HCEC 1CT (cell line): ENCODE measurements at regions not wholly inside any gene's neighbourhood (a gene's known extent, or its start where the extent isn't known, plus 50 kb on each side); places are given as distances from the start of the nearest gene placed in this dataset.

Experiments used
- DNase-seq: peaks from one replicate; pipeline ENCODE4 v3.0.0-alpha.2; 2017

DNA sequence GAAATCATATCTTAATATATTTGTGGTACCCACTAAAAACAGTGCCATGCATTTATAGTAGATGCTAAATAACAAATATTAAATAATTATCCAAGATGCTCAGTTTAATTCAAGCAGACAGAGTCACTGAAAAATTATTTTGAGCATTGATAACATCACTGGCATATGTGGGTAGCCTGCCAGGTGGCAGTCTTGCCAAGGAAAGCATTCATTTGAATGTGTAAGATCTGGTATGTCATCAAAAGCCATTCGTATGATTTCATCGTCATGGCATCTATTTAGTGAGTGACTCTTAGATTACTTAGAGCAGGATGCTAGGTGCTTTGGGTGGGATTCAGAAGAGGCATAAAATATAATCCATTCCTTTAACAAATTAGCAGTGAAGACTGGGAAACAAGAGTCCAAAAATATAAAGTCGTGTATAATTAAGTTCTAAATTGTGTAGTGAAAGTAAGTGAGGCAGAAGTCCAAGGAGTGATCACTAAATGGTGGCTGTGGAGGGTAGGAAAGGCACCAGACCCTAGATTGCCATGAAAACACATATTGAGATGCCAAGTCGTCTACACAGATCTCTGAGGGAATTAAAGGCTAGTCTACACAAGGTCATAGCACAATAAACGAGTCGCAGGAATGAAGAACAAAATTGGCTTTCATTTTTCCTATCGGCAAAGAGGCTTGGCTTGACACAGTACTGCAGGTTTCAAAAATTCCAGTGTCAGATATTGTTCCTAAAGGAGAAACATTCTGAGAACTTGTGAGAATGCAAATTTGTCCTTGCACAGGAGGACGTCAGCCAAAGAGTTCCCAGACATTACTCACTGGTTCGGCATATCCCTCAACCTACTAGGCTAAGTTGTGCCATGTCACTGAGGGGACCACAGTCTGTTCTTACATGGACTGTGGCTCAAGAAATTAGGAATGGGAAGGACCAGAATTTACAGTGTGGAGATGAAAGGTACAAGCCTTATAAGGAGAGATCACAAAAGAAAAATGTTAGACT is 130.8 kb downstream of the LYPLAL1 start:
- DNase-seq = peak; percentile 57

DNA sequence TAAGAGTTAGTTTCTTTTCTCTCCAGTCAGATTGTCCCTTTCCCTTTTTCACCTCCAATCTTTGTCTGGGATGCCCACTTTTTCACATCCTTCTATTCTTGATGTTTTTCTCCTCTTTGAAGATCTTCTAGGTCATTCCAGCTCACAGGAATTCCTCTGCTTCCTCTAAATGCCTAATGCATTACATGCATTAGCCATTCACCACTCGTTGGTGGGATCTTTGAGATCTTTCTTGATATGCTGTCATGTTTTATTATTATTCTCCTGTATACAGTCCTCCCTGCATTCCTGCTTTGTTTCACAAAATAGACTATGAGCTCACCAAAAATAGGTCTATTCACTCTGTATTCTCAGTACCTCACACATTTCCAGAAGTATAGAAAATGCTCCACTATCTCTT is 129.0 kb downstream of the LYPLAL1 start:
- no peak for DNase-seq

DNA sequence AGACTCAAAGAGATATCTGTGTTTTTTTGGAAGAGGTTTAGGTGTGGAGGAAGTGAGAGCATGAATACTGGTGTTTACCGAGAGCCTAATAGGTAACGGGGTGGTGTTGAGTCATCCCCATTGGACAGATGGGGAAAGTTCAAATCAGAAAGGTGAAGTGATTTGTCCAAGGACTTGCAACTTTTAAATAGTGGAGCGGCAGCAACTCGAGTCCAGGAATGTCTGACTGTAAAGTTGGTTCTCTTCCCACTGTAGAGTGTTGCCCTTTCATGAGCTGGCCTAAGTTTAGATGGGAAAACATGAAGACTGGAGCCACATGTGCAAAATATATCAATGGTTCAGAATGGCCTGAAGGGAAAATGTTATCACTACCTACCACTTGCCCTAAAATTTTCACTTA is 125.7 kb downstream of the LYPLAL1 start:
- DNase-seq = no peak

DNA sequence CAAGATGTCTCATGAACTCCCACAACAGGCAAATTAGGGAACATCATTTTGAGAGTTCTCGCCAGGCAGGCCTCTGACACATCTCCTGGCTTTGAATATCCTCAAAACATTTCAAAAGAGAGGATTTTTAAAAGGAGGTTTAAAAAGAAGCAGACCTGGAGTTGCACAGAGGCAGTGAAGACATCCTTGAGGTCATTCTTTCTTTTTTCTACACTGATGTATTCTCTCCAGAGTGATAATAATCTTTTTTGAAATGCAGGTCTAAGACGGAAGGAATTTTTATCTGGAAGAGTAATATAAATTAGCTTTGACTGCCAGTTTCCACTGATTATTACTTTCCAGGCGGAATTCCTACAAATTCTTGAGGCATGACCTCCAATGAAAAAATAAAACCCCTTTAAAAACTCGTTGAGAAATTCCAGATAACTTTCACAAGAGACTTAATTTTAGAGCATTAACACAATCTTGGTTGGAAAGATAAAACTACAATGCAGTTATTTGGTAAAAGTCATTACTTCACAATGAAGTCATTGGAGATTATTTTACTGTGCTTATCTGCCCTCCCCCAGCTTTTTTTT is 125.0 kb downstream of the LYPLAL1 start:
- no peak for DNase-seq

DNA sequence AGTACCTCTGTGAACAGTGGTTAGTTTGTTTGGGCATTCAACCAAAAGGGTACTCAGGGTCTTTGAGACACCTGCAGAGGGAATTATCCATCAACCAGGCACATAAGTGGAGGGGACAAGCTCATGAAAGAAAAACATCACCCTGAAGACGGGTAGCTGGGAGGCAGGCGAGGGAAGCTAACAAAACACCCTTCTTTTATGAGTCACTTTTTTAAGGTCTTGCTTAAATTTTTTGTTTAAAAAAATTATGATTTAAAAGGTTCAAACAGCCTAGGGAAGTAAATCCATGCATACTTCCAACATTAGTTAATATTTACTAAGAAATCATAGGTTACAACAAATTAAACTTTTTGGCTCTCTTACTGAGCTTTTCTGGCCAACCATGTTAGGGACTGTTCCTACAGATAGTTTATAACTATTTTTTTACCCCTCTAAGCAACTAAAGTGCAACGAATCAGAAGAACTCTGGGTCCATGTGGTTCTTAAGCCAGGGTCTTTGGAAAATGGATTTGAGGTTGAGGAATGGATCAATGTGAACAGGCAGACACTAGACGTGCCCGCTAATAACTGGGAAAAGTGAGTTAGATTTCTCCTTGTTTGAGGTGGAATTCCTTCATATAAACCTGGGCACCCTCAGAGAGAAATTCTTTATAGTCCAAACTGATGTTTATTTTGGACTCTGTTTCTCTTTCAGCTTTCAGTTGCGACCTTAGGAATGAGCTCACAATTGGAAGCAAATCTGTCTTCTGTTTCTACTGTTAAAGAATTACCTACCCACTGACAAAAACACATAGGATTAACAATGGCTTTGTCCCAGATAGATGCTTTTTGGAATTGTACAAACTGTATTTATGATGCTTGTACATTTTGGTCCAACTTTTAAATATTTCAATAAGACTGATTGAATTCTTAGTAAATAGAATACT is 123.0 kb downstream of the LYPLAL1 start:
- peak; percentile 17 for DNase-seq

DNA sequence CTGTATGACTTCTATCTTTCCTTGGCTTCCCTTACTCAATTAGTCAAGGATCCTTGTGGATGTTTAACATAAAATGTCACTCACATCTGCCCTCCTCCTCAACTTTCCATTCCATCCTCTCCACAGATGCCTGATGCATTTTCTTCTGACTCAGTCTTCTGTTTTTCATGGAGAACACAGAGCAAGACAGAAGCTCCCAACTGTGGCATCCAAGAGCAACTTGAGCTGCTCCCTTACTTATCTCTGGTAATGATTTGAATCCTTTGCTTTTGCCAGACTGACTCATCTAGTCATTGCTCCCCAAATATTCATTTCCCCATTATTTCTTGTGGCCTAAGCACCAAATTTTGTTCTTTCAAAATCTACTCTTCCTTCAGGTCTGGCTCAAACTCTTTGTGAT is 120.6 kb downstream of the LYPLAL1 start:
- peak; percentile 40 for DNase-seq

DNA sequence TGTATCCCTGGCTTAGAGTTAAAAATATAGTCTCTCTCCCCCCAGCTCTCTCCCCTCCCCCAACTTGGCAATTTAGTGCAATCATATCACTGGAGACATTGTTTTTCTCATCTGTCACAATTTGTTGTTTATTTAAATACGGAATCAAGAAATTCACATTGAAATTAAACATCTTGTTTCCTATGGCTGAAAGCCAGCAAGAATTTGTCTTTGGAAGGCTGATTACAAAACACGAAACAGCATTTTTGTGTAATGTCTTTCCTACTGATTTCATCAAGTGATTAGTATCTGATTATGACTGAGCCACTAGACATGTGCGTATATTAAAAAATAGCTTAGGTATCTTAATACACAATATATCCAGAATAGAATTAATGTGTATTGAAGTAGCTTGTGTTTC is 119.7 kb downstream of the LYPLAL1 start:
- peak; percentile 15 for DNase-seq

DNA sequence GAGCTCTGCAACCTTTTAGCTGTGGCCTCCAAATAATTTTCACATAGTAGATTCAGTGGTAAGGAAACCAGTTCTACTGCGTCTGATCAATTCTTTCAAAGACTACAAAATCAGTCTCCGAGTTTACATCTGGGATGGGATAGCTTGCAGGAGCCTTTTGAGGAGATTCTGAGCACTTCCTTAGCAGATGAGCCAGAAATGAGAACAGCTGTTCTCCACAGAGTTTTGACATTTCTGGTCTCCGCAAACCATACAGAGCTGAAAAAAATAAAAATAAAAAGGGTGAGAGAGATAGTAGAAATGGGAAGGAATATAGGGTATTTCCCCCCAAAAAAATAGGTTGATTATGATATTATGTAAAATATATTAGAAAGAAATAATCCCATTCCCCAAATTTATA is 119.3 kb downstream of the LYPLAL1 start:
- DNase-seq = no peak

DNA sequence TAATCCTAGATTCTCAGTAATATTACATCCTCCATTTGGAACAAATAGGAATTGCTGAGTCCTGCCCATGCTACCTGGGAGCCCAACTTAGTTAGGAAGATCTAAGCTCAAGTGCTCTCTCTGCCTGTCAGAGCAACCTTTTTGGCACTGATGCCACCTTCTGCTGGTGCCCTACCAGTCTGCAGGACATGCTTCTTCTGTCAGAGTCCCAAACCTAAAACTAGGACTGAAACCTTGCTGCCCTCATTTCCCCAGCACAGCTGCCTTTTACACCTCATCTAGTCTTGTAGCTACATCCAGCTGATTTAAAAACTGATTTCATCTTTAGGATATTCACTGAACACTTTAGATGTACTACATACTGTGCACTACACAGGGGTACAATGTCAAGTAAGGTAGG is 118.7 kb downstream of the LYPLAL1 start:
- no peak for DNase-seq

DNA sequence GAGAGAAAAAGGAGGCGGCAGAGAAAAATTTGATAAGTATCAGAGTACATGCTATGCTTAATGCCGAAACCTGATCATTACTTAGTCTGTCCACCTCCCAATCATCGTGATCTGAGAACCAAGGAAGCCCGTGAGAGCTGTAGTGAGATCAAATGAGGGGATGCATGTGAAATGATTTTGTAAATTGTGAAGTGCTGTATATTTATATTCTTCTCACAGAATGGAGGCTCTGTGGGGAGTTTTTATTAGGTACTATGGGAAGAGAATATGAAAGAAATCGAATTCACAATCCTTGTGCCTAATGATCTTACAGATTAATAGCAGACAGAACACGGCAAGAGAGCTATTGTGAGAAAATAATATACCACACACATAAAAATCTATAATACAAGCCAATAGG is 115.5 kb downstream of the LYPLAL1 start:
- no peak for DNase-seq

DNA sequence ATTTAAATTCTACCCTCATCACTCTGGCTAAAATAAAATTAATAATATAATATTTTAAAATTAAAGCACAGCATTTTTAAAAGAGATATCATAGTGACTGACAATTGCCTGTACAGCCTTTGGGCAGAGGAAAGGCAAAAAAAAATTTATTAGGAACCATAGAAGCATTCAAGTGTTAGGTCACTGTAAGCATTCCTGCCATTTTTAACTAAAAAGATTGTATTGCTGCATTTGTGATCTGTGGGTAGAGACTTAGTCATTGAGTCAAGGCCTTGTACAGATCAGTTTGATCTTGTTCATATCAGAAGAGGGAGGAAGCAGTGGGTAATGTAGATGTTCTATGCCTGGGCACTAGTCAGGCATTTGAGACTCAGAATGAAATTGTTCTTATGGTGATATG is 109.9 kb downstream of the LYPLAL1 start:
- DNase-seq = no peak

DNA sequence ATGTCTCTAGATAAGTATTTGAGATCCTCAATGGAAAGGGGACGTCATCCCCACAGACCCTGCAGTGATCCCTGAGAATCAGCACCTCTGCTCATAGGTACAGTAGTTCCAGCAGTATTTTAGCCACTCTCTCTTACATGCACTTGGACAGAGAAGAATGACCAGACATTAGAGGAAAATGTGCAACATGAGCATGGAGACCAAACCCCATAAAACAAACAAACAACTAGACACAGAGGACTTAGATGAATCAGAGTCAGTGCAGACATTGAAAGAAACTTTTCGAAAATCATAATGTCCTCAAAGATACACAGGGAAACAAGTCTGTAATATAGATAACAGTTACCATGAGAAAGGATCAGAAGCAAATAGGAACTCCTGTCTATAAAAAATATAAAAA is 108.2 kb downstream of the LYPLAL1 start:
- DNase-seq = no peak

DNA sequence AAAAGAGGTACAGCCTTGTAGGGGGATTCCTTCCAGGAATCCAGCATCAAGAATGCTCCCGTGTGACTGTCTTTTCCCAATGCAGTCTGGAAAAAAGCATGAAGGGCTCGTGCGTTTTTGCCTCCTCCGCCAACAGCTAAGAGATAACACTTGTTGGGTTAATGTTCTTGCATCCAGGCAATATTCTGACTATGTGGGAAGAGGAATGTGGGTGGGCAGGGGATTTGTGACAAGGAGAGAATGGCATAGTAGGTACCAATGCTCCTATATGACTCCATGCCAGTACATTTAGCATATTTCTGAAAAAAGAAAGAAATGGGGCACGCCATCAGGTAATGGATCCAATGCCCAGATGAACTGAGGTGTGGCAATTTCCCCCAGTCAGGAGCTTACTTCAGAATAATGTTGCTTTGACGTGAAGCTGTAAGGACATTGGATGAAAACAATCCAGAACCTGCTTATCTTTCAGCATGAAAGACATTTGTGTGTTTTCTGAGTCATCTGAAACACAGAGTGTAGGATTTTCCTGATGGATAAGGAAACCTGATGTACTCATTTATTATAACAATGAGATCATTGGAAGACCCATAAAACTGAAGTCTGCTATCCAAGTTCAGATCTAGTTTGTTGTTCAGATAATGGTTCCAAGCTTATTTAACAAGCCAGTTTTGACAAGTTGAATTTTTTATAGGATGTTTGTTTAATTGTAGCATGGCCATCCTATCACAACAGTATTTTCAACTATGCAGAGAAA is 105.5 kb downstream of the LYPLAL1 start:
- DNase-seq = no peak

DNA sequence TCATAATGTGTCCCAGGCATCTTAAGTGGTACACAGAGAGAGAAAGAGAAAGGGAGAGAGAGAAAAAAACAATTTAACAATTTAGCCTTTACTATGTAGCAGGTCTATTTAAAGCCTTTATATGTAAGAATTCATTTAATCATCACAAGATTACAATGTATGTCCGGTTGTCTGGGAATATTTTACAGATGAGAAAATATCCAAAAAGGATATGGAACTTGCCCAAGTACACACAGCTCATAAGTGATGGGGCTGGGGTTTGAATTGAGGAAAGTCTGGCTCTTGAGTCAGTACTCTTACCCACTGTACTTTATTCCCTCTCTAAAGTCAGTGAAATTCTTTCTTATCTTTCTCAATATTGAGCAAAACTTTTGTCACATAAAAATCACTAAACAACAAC is 104.6 kb downstream of the LYPLAL1 start:
- DNase-seq = peak; percentile 11

DNA sequence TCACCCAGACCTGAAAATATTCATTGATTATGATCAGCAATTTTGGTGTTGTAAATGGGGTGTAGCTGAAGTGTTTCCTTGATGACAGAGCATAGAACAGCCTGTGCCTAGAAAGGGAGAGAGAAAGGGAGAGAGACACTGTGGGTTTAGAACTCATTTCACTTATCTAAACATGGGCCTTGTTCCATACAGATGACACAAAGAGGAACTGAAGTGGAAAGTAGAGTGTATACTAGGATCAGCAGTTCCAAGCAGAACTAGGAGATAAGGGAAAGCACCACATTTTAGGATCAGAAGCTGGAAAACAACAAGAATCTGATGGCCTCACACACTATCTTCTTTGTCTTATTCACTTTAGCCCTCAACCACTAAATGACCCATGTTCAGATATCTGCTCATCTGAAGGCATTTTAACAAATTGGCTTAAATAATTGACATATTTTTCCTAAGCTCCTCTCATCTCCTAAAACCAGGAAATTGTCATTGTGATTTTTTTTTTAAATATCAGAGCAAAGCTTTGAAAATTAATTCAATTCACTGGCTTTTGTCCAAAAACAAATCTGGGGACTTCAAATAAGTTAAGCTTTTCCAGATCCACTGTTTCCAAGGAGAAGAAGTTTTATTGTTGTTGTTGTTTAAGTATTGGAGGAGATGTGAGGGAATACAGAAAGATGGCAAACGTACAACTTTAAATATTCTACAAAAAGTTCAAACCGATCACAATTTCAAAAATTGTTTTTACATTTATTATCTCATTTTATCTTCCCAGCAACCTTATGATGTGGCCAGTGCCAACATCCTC is 103.8 kb downstream of the LYPLAL1 start:
- DNase-seq = no peak

DNA sequence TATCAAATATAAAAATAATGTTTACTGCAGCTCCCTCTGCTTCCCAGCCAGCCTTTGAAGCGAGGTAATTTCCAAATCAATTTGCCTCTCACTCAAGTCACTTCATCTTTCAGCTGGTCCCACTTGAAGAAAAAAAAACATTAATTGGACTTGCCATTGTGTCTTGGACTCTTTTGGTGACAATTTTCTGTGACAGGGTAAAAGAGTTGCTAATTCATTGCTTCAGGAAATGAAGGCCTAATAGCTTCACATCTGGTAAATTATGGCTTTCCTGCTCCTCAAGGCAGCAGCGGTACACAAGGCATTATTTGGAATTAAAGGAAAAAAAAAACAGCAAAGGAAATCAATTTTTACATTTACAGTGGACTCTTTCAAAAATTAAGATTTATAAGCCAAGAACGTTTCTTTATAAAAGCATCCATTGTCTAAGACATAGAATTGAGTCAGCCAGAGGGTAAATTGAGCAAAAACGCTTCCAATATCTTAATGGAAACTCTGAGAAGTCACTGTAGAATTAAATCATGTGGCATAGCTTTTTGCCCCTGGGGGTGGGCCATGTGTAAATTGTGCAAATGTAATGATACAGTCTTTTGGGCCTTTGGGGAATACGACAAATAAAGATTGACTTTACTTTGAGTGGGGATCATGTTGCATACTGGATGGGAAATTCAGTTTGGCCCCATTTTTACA is 102.5 kb downstream of the LYPLAL1 start:
- no peak for DNase-seq

DNA sequence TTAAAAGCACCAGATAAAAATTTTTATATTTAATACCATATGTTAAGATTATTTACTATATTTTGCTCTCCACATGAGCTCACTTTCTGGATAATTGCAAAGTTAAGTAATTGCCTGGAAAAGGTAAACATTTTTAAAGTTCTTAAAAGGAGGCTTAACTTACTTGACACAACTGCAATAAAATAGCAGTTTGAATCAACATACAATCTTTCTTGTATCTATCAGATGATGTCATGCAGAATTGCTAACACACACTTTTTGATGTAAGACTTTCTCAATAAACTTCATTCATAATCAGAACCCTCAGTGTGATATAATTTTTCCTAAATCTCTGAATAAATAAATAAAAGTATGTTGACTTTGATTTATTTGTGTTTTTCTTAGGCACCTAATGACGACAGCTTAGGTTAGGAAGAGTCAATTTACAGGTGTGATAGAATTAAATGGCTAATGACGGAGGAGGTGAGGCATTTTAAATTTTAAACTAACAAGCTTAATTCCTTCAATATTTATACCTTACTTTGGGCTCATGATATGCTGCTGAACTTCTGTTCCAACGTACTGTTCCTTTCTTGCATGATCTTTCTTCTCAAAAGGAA is 99.5 kb downstream of the LYPLAL1 start:
- DNase-seq = no peak

DNA sequence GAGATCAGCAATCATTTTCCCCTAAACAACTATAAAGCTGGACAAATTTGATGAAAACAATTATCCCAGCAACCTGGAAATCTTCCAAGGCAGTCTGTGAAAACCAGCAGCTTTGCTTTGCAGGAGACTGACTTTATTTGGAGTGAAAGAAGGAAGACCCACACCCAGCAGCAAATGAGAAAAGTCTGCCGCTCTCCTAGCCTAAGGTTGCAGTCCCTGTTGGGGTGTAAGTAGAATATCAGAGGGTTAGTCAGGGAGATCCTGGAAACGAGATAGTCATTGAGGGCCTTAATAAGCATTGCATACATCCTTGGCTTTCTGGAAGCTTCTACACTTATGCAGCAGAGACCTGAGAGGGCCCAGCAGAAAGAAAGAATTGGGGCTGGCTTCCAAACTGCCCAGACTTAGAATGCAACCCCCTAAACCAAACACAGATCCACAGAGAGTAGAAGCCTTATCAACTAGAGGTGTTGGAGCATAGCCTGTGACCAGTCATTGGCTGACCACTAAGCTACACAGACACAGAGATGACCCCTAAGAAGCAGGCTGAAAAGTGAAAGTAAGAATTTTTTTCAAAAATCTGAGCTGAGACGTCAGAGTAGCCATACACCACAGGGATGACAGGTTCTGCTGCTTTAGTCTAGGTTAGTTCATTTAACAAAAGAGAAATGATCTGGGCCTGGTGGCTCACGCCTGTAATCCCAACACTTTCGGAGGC is 98.3 kb downstream of the LYPLAL1 start:
- no peak for DNase-seq

DNA sequence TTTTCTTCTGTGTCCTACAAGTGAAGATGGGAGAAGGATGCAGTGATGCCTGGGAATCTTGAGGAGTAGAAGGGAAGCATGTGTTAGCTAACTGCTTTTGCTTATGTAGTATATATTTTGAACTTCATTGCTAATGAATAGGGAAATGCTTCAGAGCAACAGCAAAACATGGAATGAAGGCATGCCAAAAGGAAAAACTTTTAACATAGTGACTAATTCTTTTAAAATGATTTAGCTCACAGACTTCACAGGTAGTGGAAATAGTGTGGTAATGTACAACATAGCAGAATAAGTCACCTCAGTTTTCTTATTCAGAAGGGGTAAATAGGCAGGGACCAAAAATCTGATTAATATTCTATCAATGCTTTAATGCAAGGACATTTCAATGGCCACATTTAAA is 95.5 kb downstream of the LYPLAL1 start:
- no peak for DNase-seq

DNA sequence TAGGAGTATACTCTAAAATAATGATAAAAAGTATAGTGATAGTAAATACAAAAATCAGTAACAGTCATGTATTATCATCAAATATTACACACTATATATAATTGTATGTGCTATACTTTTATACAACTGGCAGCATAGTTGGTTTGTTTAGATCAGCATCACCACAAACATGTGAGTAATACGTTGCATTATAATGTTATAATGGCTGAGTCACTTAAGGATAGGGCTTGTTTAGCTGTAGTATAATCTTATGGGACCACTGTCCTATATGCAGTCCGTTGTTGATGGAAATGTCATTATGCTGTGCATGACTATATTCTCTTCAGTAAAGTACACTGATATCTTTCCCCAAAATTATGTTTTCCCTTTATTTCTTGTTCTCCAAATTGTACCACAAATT is 92.8 kb downstream of the LYPLAL1 start:
- peak; percentile 63 for DNase-seq
